GM18508 (cell line): ENCODE measurements at regions not wholly inside any gene's neighbourhood (a gene's known extent, or its start where the extent isn't known, plus 50 kb on each side); places are given as distances from the start of the nearest gene placed in this dataset.

ENCODE experiments used
- ATAC-seq: cut with Tn5 transposase; IDR thresholded peaks from one replicate; pipeline ENCODE4 v1.9.1; 2021; ENCODE audit warnings: moderate number of reproducible peaks; ENCODE audit not compliant: insufficient read depth, unreplicated experiment

- no peak for ATAC-seq
Observed at GRCh38 chr4:74878323-74878722, 54.6 kb upstream of the PARM1 start.

GRCh38 chr4:74875451-74875850 lies 57.5 kb upstream of the PARM1 start:
- ATAC-seq, result no peak

- ATAC-seq, result peak; percentile 29
Observed at GRCh38 chr4:74874753-74875367, 58.1 kb upstream of the PARM1 start.

- ATAC-seq, result peak; percentile 98
Observed at GRCh38 chr4:74873545-74874301, 59.2 kb upstream of the PARM1 start.

GRCh38 chr4:74858921-74859562 lies 64.7 kb upstream of the BTC start:
- ATAC-seq, result no peak

- ATAC-seq, result no peak
Observed at GRCh38 chr4:74855879-74856278, 61.6 kb upstream of the BTC start.

GRCh38 chr4:74848774-74849173 lies 54.5 kb upstream of the BTC start:
- no peak for ATAC-seq

- no peak for ATAC-seq
Observed at GRCh38 chr4:74845834-74846233, 51.5 kb upstream of the BTC start.
